GM04504 (cell line): ENCODE measurements at regions not wholly inside any gene's neighbourhood (a gene's known extent, or its start where the extent isn't known, plus 50 kb on each side); places are given as distances from the start of the nearest gene placed in this dataset.

Experiments
- DNase-seq: peaks from one replicate; pipeline ENCODE4 v3.0.0-alpha.2; 2012; ENCODE audit warnings: low read depth

- DNase-seq = no peak
These were observed 230.2 kb upstream of the CD96 start for GRCh38 chr3:111311709-111312235.

GRCh38 chr3:111314181-111314873, 227.7 kb upstream of the CD96 start:
- no peak for DNase-seq

GRCh38 chr3:111314898-111315297, 227.1 kb upstream of the CD96 start:
- no peak for DNase-seq

- peak; percentile 35 for DNase-seq
These were observed 225.9 kb upstream of the CD96 start for GRCh38 chr3:111315930-111316587.

- no peak for DNase-seq
These were observed 223.7 kb upstream of the CD96 start for GRCh38 chr3:111318289-111318688.

GRCh38 chr3:111319598-111319997, 222.4 kb upstream of the CD96 start:
- no peak for DNase-seq

- no peak for DNase-seq
These were observed 220.2 kb upstream of the CD96 start for GRCh38 chr3:111321786-111322185.

- DNase-seq = no peak
These were observed 219.0 kb upstream of the CD96 start for GRCh38 chr3:111323019-111323418.

GRCh38 chr3:111324151-111324550, 217.8 kb upstream of the CD96 start:
- DNase-seq = no peak

- no peak for DNase-seq
These were observed 217.4 kb upstream of the CD96 start for GRCh38 chr3:111324645-111325044.

GRCh38 chr3:111325160-111325718, 216.8 kb upstream of the CD96 start:
- no peak for DNase-seq

- peak; percentile 87 for DNase-seq
These were observed 215.6 kb upstream of the CD96 start for GRCh38 chr3:111326144-111326995.

- DNase-seq = no peak
These were observed 210.7 kb upstream of the CD96 start for GRCh38 chr3:111331306-111331705.

- no peak for DNase-seq
These were observed 210.1 kb upstream of the CD96 start for GRCh38 chr3:111331912-111332311.

GRCh38 chr3:111332488-111333080, 209.4 kb upstream of the CD96 start:
- no peak for DNase-seq

- no peak for DNase-seq
These were observed 208.4 kb upstream of the CD96 start for GRCh38 chr3:111333642-111334041.

GRCh38 chr3:111335512-111336303, 206.3 kb upstream of the CD96 start:
- no peak for DNase-seq

- no peak for DNase-seq
These were observed 205.5 kb upstream of the CD96 start for GRCh38 chr3:111336511-111336910.

GRCh38 chr3:111338059-111338698, 203.8 kb upstream of the CD96 start:
- peak; percentile 57 for DNase-seq

- no peak for DNase-seq
These were observed 203.0 kb upstream of the CD96 start for GRCh38 chr3:111339017-111339416.

GRCh38 chr3:111351334-111351733, 190.7 kb upstream of the CD96 start:
- no peak for DNase-seq
